Urinary bladder (tissue), 3 donors: ENCODE measurements at regions not wholly inside any gene's neighbourhood (a gene's known extent, or its start where the extent isn't known, plus 50 kb on each side); places are given as distances from the start of the nearest gene placed in this dataset.
"Not testable (repeated sequence)": the region's sequence is repeated elsewhere in the genome, so short reads cannot be mapped to it uniquely, and the experiment has no call there.

ENCODE experiments used
- DNase-seq: peaks from one replicate; pipeline ENCODE4 v3.0.0-alpha.2; 2015; ENCODE audit errors: extremely low spot score
- H3K27ac ChIP-seq: one replicate; pipeline ENCODE4 v1.5.1; 2013; ENCODE audit warnings: low read depth, mild to moderate bottlenecking, moderate library complexity
- H3K36me3 ChIP-seq: one replicate; pipeline ENCODE4 v1.6.1; 2013; ENCODE audit warnings: mild to moderate bottlenecking, moderate library complexity; ENCODE audit not compliant: insufficient read depth
- H3K4me1 ChIP-seq: one replicate; pipeline ENCODE4 v1.6.1; 2013; ENCODE audit warnings: mild to moderate bottlenecking, moderate library complexity; ENCODE audit not compliant: insufficient read depth
- H3K4me3 ChIP-seq: one replicate; pipeline ENCODE4 v1.5.1; 2013; ENCODE audit warnings: low read depth, low read length
- WGBS: extraction: QIAGEN DNeasy Blood & Tissue Kit; methylation state at CpG from one replicate; pipeline ENCODE4 v1.1.7; 2013; 5-methylcytosine and 5-hydroxymethylcytosine counted together
- donor health status: healthy with polysubstance abuse.
- donor health status: healthy.

GRCh38 chrX:85592980-85593379 lies 213.5 kb upstream of the POF1B start:
- Histone ChIP-seq H3K36me3 (no peaks in the 10 kb centered on the region), H3K4me1 (no peaks in the 10 kb centered on the region), H3K4me3 (no peak overlapping the region), H3K27ac (no peak overlapping the region)
- DNase-seq = no peak
- 84% methylated on average over 4 of the region's 4 CpGs for WGBS

- DNase-seq = no peak
- H3K36me3 ChIP-seq = no peaks in the 10 kb centered on the region
- H3K4me1 ChIP-seq = no peaks in the 10 kb centered on the region
- H3K4me3 ChIP-seq = no peak overlapping the region
- no peak overlapping the region for H3K27ac ChIP-seq
Observed at GRCh38 chrX:85591536-85591935, 212.1 kb upstream of the POF1B start.

- no peak for DNase-seq
- Histone ChIP-seq H3K36me3 (no peaks in the 10 kb centered on the region), H3K4me3 (no peak overlapping the region), H3K27ac (no peak overlapping the region), H3K4me1 (no peaks in the 10 kb centered on the region)
- 24% methylated on average over 2 of the region's 2 CpGs for WGBS
Observed at GRCh38 chrX:85590638-85591037, 211.2 kb upstream of the POF1B start.

- WGBS = 80% methylated on average over 3 of the region's 3 CpGs
- H3K27ac ChIP-seq = no peak overlapping the region
- H3K4me3 ChIP-seq = no peak overlapping the region
- no peak for DNase-seq
- no peaks in the 10 kb centered on the region for H3K4me1 ChIP-seq
- no peaks in the 10 kb centered on the region for H3K36me3 ChIP-seq
Observed at GRCh38 chrX:85573801-85574200, 194.3 kb upstream of the POF1B start.

GRCh38 chrX:85570496-85570895 lies 191.0 kb upstream of the POF1B start:
- Histone ChIP-seq H3K4me1 (no peaks in the 10 kb centered on the region), H3K4me3 (no peak overlapping the region), H3K27ac (no peak overlapping the region), H3K36me3 (no peaks in the 10 kb centered on the region)
- DNase-seq = no peak
- WGBS = 40% methylated on average over 1 of the region's 1 CpG

- H3K27ac ChIP-seq = no peak overlapping the region
- 52% methylated on average over 4 of the region's 4 CpGs for WGBS
- no peak for DNase-seq
- no peaks in the 10 kb centered on the region for H3K4me1 ChIP-seq
- H3K4me3 ChIP-seq = no peak overlapping the region
- no peaks in the 10 kb centered on the region for H3K36me3 ChIP-seq
Observed at GRCh38 chrX:85569686-85570085, 190.2 kb upstream of the POF1B start.

- no peaks in the 10 kb centered on the region for H3K36me3 ChIP-seq
- no peak overlapping the region for H3K4me3 ChIP-seq
- H3K4me1 ChIP-seq = no peaks in the 10 kb centered on the region
- WGBS = 61% methylated on average over 1 of the region's 1 CpG
- H3K27ac ChIP-seq = no peak overlapping the region
- no peak for DNase-seq
Observed at GRCh38 chrX:85569096-85569495, 189.6 kb upstream of the POF1B start.

- 80% methylated on average over 7 of the region's 7 CpGs for WGBS
- no peaks in the 10 kb centered on the region for H3K36me3 ChIP-seq
- no peaks in the 10 kb centered on the region for H3K4me1 ChIP-seq
- H3K4me3 ChIP-seq = no peak overlapping the region
- DNase-seq = no peak
- H3K27ac ChIP-seq = no peak overlapping the region
Observed at GRCh38 chrX:85561231-85561630, 181.8 kb upstream of the POF1B start.

- 2% methylated on average over 4 of the region's 4 CpGs for WGBS
- Histone ChIP-seq H3K36me3 (no peaks in the 10 kb centered on the region), H3K4me1 (no peaks in the 10 kb centered on the region), H3K4me3 (no peak overlapping the region), H3K27ac (no peak overlapping the region)
- no peak for DNase-seq
Observed at GRCh38 chrX:85544609-85545008, 165.1 kb upstream of the POF1B start.

GRCh38 chrX:85543866-85544265 lies 164.4 kb upstream of the POF1B start:
- no peak for DNase-seq
- 67% methylated on average over 3 of the region's 3 CpGs for whole genome bisulfite sequencing
- no peaks in the 10 kb centered on the region for H3K4me1 ChIP-seq

GRCh38 chrX:85529141-85529540 lies 149.7 kb upstream of the POF1B start:
- 92% methylated on average over 17 of the region's 17 CpGs for WGBS
- H3K4me1 ChIP-seq, DNase-seq, H3K36me3 ChIP-seq, H3K4me3 ChIP-seq, H3K27ac ChIP-seq: not testable (repeated sequence)

More at GRCh38 chrX:85543866-85544265, 164.4 kb upstream of the POF1B start:
- no peak overlapping the region for H3K27ac ChIP-seq
- no peak overlapping the region for H3K4me3 ChIP-seq
- H3K36me3 ChIP-seq = no peaks in the 10 kb centered on the region

GRCh38 chrX:85517994-85518718 lies 138.7 kb upstream of the POF1B start:
- Histone ChIP-seq H3K27ac (no peak overlapping the region), H3K36me3 (no peaks in the 10 kb centered on the region), H3K4me1 (no peaks in the 10 kb centered on the region), H3K4me3 (no peak overlapping the region)
- 74% methylated on average over 2 of the region's 2 CpGs for WGBS
- DNase-seq = no peak

- no peak overlapping the region for H3K4me3 ChIP-seq
- no peaks in the 10 kb centered on the region for H3K4me1 ChIP-seq
- DNase-seq = no peak
- H3K36me3 ChIP-seq = no peaks in the 10 kb centered on the region
- WGBS = 67% methylated on average over 3 of the region's 3 CpGs
- no peak overlapping the region for H3K27ac ChIP-seq
Observed at GRCh38 chrX:85516131-85516530, 136.7 kb upstream of the POF1B start.

- Histone ChIP-seq H3K4me3 (no peak overlapping the region), H3K4me1 (no peaks in the 10 kb centered on the region), H3K36me3 (no peaks in the 10 kb centered on the region), H3K27ac (no peak overlapping the region)
- no peak for DNase-seq
- WGBS = 77% methylated on average over 2 of the region's 2 CpGs
Observed at GRCh38 chrX:85506871-85507270, 127.4 kb upstream of the POF1B start.

GRCh38 chrX:85505801-85506200 lies 126.3 kb upstream of the POF1B start:
- Histone ChIP-seq H3K27ac (no peak overlapping the region), H3K36me3 (no peaks in the 10 kb centered on the region), H3K4me1 (no peaks in the 10 kb centered on the region), H3K4me3 (no peak overlapping the region)
- no peak for DNase-seq
- 86% methylated on average over 2 of the region's 2 CpGs for WGBS
